ENCODE measurements at regions not wholly inside any gene's neighbourhood (a gene's known extent, or its start where the extent isn't known, plus 50 kb on each side); places are given as distances from the start of the nearest gene placed in this dataset.
A peak's percentile ranks its signal among the peaks of the same experiment; 100 is the strongest.
"Not testable (repeated sequence)": the region's sequence is repeated elsewhere in the genome, so short reads cannot be mapped to it uniquely, and the experiment has no call there.

DNA sequence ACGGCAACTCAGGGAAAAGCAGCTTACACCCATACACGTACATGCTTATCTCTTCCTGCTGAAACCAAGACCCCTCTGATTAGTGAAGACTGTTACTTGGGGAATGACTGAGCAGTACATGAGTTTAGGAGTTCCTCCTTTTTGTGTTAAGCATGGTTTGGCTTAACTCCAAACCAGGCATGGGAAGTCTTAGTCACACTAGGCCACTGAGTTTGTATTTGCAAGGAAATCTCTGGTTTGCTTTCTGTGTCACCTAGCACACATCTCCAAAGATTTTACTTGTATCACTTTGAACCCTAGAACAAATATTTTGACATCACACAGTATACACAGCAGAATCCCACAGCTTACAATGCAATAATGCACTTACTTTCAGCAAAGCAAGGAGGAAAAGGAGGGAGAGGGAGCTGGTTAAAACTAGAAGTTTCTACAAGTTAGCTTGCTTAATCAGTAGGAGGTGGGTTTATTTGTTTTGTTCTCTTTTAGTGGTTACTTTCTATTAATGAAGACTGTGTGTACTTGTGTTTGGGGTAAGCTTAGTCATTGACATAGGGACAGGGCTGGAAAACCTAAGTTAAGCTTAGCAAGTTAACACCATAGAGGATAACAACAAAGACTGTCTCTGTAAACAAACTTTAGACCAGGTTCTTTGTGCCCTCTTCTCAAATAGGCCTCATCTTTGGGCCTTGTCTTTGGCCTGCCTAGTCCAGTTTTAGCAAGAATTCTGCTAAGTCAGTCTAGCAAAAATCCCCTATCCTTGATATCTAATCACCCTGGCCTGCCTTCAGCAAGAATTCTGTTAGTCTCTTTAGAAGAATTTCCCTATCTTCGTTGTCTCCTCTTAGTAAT lies 219.4 kb downstream of the MREG start:
- DNase-seq: peak; percentile 41

DNA sequence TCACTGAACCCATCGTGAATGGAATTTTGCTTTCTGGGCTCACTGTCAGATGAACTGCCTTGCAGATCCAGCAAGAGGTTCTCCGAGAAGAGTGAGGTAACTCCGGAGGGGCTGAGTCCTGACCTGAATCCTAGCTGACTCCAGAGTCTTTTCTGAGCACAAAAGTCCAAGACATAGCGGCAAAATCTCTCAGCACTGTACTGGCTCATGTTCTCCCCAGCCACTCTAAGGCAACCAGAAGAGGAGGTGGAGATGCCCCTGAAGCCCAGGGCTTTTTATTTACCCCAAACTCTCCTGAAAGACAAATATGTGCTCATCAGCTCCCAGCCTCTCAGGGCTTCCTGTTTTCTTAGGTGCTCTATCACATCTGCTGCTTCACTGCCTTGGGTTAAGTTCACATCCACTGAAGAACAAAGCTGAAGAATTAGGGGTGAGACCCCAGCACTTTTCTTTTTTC lies 221.8 kb downstream of the MREG start:
- no peak for DNase-seq

DNA sequence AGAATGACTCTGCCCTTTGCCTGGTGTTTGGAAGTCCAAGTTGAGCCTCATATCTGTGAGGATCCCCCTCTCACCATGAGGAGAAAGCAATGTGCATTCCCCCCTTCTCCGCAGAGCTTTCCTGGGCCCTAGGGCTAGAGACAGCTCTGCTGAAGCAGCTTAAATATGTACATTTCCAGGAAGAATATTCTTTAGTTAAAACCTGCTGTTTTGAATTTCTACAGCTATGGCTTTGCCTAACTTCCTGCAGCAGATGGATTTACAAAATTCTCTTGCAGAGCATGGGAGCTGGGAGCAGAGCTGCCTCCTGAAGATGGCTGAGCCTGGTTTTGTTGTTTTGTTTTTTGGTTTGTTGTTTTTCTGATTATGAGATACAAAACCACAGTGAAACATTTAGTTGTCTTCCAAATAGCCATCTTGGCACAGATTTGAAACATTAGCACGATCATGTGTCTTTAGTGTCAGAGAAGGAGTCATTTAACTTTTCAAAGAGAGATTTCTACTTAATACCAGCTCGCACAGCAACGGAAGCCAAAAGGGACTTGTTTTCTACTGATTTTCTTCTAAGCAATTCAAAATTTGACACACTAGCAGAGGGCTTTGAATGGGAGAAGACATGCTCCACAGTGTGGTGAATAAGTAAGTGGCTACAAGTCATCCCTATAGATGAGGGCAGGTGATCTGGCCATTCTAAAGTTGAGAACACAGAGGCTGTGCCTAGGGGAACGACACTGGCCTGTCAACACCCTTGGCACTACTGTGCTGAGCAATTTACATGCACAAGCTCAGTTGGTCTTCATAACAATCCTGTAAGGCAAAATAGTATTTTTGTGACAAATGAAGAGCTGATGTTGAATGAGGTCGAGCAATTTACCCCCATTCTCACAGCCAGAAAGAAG lies 222.6 kb downstream of the MREG start:
- no peak for DNase-seq

DNA sequence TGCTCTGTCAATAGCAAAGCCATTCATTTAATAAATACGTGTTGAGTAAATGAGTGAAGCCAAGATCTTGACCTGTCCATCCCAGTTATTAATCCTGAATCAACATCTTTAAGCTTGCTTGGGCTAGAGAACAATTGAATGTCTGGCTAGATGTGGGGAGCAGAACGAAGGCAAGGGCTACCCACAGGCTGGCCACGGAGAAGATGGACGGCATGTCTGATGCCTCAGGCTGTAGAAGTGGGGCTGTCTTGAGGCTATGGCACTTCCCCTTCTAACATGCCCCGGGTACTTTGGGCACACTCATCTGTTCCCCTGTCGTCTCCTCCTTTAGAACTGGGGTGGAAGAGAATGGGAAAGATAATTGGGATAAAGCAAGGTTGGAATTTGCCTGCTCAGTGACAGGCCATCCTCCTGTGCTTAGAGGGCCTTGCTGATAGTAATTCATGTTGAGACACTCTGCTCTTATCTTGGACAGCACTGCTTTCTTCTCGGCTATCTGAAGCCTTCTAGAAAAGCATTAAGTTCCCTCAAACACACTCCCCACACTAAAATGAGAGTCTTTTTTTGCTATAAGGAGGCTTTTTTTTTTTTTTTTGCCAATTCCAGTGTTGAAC lies 225.7 kb downstream of the MREG start:
- DNase-seq: no peak

DNA sequence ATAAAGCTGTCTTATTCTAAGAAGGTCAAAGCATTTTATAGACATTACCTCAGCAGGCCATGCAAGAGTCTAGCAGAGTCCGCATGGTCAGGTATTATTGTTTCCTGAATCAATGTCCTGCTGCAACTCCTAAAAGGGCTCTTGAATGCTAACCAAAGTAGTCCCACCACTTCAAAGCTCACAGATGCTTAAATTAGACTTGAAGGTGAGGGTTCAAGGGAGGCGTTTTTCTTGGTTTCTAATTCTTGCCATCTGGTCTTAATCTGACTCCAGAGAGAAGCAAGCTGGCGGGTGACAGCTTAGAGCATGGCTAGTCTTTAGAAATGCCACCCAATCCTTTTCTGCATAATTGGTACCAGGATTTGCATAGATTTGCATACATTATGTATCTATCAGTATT lies 226.3 kb downstream of the MREG start:
- no peak for DNase-seq

DNA sequence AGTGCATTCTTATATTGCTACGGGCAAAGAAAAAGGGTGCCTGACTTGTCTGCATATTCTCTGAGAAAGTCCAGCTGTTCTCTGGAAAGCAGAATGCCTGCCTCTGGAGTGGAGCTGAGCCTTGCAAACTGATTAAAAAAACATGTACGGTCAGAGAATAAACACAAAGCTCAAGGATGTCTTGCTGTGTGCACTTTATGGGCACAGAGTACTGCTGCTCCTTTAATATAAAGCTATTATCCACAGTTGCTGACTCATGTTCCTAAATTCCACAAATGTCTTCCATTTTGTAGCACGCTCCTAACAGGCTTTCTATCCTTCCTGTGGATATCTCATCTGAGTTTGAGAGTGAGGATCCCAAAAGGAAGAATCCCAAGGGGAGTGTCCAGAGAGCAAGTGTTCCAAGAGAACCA lies 229.0 kb downstream of the MREG start:
- no peak for DNase-seq

DNA sequence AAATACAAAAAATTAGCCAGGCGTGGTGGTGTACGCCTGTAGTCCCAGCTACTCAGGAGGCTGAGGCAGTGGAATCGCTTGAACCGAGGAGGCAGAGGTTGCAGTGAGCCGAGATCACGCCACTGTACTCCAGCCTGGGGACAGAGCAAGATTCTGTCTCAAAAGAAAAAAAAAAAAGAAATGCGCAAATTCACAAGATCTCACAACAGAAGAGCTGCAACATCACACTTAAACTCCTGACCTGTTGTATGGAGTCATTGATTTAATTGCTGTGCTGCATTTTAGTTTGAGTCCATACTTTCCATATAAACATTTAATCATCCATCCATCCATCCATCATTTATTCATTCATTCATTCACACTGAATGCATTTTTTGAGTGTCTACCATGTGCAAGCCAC lies 229.7 kb downstream of the MREG start:
- DNase-seq: not testable (repeated sequence)

DNA sequence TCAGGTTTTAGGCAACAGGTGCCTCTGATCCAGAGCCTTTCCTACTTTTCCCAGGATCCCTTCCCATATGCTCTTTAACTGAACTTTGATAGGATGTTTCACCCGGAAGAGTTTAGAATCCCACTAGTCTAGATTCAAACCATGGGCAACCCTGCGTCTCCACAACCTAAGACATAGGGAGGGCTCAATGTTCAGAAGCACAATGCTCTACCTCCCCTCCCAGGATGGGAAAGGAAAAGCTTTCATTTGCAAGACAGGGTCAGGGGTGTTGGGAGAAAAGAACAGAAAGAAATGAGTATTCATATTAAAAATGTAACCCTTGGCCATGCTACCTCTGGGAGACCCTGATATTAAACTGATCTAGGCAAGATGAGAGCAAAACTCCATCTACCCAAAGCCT lies 230.4 kb downstream of the MREG start:
- no peak for DNase-seq

DNA sequence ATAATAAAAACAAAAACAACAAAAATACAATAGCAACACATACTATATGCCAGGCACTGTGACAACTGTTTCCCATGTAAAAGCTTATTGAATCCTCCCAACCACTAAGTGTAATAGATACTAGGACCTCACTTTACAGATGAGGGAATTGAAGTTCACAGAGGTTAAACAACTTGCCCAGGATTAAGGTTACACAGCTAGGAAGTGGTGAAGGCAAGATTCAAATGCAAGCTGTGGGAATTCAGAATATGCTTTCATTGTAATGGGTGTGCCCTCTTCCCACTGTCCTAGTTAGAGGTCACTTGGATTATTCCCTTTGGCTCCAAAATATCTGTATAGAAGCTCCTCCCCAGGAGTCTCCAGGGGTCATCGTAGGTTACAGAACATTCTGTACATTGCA lies 231.1 kb downstream of the MREG start:
- DNase-seq: no peak

DNA sequence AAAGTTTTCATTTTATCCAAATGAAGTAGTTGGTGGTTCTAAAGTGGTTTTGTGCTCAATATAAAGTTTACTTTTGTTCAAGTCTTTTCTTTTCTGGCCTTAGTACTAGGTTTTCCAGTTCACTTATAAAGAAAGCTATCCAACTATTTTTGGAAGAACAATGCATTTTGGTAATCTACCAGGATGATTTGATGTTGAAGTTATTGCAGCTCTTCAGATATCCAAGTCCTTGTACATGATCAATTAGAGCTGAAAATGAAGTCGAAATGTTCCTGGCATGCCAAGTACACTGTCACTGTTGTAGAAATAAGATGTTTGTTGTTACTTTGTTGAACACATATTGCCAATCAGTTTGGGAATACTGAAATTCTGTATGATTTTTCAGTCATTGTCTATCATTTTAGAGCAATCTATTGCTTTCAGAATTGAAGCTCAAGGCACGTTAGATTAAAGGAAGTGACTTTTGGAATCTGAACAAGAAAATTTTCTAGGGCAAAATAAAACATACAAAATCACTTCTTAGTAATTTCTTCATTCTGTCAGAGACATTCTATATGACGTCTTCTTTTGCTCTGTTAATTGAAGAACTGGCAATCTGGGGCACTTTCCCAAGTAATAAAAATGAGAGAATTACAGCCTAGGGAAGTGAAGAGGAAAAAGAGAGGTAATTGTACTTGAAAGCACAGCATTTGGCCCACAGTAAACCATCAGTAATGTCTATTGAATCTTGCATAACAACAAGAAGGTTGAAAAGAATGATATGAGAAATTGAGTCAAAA lies 232.3 kb downstream of the MREG start:
- DNase-seq: no peak

DNA sequence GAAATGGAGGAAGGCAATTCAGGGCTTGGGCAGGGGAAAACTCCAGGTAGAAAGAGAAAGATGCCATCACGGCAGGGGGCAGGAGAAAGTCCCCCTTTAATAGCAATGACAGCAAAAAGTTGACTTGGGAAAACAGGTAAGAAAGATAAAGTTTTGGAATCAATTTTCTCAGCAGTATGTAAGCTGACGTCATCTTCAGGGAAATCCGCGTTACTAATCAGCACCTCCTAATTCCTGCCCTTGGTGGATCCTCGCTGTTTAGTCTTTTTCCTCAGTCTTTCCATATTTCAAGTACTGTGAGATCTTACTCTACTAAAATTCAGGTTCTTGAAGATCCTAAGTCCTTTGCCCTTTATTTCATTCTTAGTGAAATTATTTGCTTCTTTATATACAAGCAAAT lies 233.0 kb downstream of the MREG start:
- no peak for DNase-seq

DNA sequence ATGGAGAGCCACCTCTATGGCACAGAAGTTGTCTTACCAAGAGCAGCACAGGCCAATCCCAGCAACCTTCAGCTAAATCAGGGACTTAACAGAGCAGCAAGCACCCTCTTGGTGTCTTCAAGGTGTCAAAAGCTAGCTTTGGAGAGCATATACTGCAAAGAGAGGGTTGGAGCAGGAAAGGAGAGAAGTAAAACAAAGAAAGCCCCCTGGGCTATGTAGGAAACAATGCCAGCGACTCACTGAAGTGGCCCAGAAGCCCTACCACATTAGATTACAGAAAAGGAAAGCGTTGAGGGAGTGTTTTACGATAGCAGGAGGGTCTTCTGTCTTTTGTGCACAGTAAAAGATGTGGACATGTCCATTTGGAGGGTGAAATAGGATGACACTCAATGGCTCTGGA lies 233.4 kb downstream of the MREG start:
- DNase-seq: no peak

DNA sequence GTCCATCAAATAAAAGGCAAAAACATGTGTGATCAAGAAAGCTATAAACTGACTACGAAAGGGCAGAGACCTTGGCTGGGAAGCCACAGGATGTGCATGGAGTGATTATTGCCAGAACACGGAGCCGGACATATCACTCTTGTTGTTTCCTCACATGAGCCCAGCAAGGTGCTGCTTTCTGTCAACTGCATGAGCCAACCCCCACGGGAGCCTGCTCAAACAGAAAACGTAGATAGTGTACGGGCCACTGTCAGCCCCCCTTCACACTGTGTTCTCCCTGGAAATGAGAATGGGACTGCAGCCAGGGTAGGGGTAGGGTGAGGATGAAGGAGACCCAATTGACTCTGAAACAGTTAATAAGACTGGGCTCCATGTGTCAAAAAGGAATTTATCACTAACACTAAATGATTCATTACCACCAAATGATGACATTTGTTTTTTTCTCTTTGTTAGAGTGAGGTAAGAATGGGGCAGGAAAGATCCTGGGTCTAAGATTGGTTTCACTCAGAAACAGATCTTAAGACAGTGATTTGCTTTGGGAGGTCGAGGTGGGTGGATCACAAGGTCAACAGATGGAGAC lies 235.8 kb downstream of the MREG start:
- no peak for DNase-seq

DNA sequence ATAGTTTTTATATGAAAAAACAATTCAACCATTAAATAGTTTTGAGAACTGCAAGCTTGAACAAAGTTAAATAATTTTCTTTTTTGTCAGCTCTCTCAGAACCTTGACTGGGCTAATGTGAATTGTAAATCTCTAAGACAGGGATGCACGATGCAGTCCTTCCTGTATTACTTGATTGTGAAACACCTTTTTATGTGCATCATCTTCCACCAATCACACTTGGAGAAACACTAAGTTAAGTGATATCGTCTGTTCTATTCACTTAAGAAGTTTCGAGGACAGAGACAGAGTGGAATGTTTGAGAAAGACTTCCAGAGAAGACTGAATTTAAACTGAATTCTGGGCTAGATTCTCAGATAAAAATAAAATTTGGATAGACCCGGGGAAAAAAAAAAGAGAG lies 238.2 kb downstream of the MREG start:
- no peak for DNase-seq

DNA sequence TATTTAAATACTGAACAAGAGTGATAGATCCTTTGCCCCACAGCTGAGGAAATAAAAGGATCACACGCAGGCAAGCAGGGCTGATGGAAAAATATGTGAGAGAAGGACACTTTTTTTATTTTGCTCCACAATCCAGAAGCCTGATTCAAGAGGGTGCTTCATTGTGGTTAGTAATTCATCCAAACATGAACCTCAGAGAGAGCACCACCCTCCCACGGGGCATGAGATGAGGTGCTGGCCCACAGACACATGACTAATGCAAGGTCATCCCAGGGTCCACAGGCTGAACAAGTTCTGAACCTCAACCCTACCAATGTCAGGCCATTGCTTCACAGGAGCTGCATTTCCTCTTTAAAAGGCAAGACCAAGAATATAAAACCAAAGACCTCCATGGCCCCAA lies 239.6 kb downstream of the MREG start:
- no peak for DNase-seq

DNA sequence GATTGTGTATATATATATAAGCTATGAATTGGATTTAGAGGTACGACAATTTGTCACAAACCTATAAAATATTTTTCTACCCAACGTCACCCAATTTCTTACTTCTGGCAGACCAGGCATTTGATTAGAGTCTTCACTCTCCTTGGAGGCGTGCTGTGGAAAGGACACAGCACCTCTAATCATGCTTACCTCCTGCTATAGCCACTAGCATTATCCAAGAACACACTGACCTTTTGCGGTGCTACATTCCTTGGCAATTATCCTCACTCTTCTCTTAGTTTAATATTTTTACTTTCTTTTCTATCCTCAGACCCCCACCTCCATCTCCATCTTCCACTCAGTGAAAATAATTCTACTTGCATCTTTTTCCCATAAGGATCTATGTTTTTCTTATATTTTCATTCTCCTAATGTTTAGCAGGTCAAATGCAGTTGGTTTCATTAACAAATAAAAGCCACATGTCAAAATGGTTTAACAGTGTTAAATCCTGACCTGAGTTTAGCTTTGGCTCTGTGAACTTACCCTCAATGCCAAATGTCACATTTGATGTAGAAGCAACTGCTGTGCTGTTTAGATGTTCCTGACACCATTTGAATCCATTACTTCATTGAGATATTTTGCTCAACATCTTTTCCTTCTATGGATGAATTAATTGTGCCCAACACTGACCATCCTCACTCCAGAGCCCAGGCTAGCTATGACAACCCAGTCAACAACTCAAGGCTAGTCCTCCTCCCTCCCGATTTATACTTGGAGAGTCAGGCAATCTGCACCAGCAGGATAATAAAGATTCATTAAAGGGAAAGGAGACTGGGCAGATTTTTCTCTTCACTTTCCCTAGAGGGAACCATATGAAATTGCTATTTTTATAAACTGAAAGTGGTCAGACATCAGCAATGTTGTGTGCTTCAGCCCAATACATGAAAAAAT lies 240.5 kb downstream of the MREG start:
- DNase-seq: no peak

DNA sequence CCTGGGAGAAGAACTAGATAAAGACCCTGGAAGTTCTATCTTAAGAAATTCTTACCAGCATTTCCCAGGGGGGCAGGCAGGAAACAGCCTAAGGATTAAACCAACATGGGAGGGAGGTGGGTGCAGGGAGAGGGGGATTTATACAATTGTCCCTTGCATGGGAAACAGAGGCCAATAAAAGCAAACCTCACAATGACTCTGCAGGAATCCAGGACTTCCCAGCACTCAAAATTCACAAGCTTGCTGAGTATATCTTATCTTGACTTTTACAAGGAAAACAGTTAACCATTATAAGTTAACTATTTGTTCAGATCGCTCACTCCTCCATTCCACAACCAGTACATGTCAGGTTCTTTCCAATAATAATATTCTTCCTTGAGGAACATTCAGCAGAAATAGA lies 241.3 kb downstream of the MREG start:
- DNase-seq: no peak

DNA sequence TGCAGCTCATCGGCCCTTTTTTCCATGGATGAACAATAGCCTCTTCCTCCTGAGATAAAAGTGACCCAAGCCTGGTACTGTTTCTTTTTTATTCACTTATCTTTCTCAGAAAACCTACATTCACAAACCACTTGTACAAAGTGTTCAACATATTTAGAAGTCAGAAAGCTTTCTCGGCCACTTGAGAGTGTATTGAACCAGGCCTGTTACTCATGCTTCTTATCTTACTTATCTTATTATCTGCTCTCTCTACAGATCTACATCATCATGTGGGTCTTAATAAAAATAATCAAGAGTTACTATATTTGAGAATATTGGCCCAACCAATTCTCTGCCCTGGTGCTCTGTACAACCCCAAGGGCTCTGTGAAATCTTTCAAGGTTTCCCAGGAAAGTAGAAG lies 242.1 kb downstream of the MREG start:
- DNase-seq: no peak

DNA sequence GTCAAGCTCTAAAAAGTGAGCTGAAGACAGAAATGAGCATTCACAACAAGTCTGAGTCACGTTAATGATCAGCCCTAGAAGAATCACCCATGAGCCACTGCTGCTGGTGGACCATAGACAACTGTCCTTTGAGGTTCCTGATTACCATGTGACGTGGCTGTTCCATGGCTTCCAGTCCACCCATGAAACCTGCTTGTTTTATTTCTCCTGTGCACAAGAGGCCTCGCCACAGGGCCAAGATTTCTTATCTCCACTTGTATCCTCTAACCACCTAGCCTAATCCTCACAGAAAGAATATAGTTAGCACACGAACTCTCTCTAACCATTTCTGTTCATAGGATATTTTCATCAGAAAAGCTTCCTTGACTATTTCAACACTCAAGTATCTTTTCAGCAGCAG lies 242.7 kb downstream of the MREG start:
- no peak for DNase-seq

DNA sequence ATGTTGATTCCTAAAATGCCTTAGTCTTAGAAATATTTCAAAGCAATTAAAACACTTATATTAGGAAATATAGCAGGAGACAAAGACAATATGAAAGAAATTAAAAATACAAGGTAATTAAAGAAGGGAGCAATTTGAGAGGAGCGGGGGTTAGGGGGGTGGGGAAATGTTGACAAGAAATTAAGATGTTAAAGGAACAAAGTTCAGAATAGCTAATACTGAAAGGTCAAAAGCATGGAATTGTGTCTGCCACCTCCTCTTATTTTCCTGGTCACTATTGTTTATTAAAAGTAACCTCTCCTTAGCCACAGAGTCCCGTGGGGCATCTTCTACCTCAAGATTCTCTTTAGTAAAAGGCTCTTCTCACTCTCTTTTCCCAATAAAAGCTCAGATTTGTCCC lies 244.1 kb downstream of the MREG start:
- no peak for DNase-seq

DNA sequence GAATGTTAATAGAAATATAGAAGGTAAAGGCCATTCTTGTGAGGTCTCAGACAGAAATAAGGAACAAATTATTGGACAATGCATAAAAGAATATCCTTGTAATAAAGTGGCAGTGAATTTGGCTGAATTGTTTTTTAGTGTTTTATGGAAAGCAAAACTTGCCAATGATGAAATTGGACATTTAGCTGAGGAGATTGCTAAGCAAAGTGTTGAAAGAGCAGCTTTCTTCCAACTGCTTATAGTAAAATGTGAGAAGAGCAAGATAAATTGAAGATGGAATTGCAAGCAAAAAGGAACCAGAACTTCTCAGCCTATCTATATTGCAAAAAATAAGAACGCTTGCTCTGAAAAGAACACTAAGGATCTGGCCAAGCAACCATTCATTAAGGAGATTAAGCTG lies 245.7 kb downstream of the MREG start:
- no peak for DNase-seq
